OCI-LY7 (cell line): ENCODE measurements at regions not wholly inside any gene's neighbourhood (a gene's known extent, or its start where the extent isn't known, plus 50 kb on each side); places are given as distances from the start of the nearest gene placed in this dataset.

Experiments
- EZH2phosphoT487 ChIP-seq: fragments of 200-600 bp; sonication (generic); IDR thresholded peaks from 2 replicates; pipeline ENCODE4 v1.6.1; 2018; ENCODE audit warnings: low read depth, borderline replicate concordance, mild to moderate bottlenecking, mixed run types, antibody characterized with exemption, low read length, moderate library complexity, mixed read lengths
- TF ChIP-seq, protein P1 (sequence below): fragments of 200-600 bp; sonication (generic); conservative IDR thresholded peaks from 2 replicates; pipeline ENCODE4 v1.5.1; 2014; ENCODE audit warnings: mild to moderate bottlenecking, antibody characterized with exemption, low read length, moderate library complexity, mixed read lengths

DNA sequence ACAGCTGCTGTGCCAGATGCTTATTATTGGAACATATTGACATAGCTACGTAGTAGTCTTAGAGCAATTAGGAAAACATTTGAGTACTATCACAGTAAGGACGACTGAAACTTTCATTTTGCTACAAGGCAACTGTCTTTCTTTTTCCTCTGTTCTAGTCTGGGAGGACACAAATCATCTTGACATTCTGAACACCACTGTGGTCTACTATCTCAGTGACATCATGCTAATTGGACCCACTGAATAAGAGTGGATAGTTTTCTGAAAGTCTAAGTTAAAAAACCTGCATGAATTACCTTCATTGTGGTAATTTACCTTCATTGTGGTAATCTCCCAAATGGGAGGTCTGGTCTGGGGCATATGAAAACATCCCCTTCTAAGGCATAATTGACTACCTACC lies 163.3 kb upstream of the MOCS1 start:
- TF ChIP-seq, protein P1, sequence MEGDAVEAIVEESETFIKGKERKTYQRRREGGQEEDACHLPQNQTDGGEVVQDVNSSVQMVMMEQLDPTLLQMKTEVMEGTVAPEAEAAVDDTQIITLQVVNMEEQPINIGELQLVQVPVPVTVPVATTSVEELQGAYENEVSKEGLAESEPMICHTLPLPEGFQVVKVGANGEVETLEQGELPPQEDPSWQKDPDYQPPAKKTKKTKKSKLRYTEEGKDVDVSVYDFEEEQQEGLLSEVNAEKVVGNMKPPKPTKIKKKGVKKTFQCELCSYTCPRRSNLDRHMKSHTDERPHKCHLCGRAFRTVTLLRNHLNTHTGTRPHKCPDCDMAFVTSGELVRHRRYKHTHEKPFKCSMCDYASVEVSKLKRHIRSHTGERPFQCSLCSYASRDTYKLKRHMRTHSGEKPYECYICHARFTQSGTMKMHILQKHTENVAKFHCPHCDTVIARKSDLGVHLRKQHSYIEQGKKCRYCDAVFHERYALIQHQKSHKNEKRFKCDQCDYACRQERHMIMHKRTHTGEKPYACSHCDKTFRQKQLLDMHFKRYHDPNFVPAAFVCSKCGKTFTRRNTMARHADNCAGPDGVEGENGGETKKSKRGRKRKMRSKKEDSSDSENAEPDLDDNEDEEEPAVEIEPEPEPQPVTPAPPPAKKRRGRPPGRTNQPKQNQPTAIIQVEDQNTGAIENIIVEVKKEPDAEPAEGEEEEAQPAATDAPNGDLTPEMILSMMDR: no peak
- no peak for TF ChIP-seq EZH2phosphoT487
